ENCODE measurements at regions not wholly inside any gene's neighbourhood (a gene's known extent, or its start where the extent isn't known, plus 50 kb on each side); places are given as distances from the start of the nearest gene placed in this dataset.

DNA sequence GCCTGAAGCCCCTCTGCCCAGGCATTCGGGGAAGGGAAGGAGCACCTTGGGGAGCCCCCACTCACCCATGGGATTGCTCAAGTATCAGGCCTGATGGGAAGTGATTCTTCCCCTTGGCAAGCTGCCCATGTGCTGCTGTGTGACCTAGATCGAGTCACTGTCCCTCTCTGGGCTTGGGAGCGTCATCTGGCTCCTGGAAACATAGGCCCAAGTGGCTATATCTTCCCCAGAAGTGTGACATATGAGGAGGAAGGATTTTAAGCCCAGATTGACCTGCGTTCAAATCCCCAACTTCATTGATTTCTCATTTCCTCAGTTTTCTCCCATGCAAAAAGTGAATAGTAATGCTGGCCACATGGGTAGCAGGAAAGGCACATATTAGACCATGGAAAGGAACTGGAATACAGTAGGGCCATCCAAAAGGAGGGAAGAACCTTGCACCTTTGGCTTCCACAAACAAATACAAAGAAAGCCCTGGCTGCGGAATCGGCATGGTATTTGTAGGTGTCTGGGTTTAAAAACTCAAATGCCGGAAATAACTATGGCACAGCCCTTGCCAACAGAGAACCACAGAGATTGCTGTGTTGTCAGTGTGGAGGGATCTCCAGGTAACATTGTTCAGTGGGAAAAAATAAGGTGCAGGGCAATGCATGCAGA is 169.5 kb upstream of the ZMIZ1 start:
- ATAC-seq (no peak), DNase-seq (no peak)
- POLR2A ChIA-PET = no interaction called here
- H3K4me3 Mint-ChIP-seq = no peak overlapping the region
- CTCF ChIA-PET = interaction anchor here (0.6 to 0.7 kb wide), 2 partner anchors 14 to 164 kb away, joined by 3 read pairs; no protein-coding TSS in a partner anchor
- H3K27ac Mint-ChIP-seq = no peak overlapping the region
- H3K9me3 Mint-ChIP-seq (ENCODE audit: low read depth) = no peaks in the 10 kb centered on the region
- no peaks in the 10 kb centered on the region for H3K36me3 Mint-ChIP-seq (ENCODE audit: low read depth)
- no peaks in the 10 kb centered on the region for H3K4me1 Mint-ChIP-seq
- intact Hi-C loops (cut with DNase I, micrococcal nuclease) = no loop called here
- H3K27me3 Mint-ChIP-seq = no peaks in the 10 kb centered on the region

DNA sequence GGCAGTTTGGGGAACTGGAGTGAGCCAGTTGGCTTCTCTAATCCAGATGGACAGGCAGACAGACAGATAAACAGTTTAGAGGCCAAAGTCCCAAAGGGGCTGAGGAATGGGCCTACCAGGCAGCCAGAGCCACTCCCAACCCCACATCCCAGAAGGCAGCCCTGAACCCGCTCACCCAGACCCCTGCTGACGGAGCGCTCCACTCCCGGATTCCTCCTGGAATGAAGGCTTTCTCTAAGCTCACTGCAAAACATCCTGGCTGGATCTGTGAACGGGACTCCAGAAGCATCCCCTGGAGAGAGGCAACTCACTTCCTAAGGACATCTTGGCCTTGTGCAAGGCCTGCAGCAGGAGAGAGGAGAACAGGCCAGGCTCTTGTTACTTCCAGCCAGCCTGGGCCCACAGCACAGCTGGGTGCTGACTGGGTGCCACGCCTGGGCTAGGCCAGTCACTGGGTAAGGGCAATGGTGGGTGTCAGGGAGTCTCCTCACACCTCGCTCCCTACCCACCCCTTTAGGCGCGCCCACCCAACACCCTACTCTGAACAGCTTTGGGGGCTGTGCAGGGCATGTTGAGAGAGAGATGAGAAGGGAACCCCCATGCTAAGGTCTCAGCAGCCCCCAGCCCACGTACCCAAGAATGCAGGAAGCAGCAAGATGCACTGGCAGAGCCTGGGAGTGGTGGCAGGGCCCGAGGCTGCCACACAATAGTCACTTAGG is 168.6 kb upstream of the ZMIZ1 start:
- H3K9me3 Mint-ChIP-seq (ENCODE audit: low read depth) = no peaks in the 10 kb centered on the region
- H3K36me3 Mint-ChIP-seq (ENCODE audit: low read depth) = no peaks in the 10 kb centered on the region
- intact Hi-C loops (cut with DNase I, micrococcal nuclease) = no loop called here
- no peaks in the 10 kb centered on the region for H3K4me1 Mint-ChIP-seq
- no peaks in the 10 kb centered on the region for H3K27me3 Mint-ChIP-seq
- ATAC-seq (no peak), DNase-seq (no peak)
- H3K27ac Mint-ChIP-seq = no peak overlapping the region
- POLR2A ChIA-PET = no interaction called here
- CTCF ChIA-PET = no interaction called here
- no peak overlapping the region for H3K4me3 Mint-ChIP-seq

DNA sequence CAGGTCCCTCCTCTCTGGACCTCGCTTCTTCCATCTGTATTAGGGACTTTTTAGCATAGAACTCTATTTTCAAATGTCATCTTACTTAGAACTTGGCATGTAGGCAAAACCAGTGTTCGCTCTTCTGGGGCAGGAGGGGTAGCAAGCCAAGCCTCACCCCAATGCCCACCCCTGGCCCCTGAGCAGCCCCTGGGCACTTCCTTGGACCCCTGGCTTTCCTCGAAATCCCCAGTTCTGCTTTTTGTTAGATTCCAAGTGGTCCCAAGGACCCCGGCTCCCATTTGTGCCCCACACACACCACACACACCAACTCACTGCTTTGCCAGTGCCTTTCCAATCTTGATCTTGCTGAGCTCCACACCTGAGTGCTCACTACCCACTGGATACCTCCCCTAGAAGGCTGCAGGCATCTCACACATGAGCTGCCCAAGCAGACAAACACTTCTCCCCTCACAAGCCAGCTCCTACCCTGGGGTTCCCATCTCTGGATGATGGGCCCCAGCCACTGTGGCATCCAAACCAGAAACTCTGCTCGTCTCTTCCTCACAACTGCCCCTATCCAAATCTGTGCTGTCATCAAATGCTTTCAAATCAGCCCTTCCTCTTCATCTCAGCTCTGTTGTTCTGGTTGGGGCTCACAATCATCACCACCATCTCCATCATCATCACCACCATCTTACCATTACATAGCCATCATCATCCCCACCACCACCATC is 167.9 kb upstream of the ZMIZ1 start:
- CTCF ChIA-PET = interaction anchor here (0.5 kb wide), 1 partner anchor 25 kb away, joined by 3 read pairs; no protein-coding TSS in a partner anchor
- no peak overlapping the region for H3K27ac Mint-ChIP-seq
- H3K36me3 Mint-ChIP-seq (ENCODE audit: low read depth) = no peaks in the 10 kb centered on the region
- no peaks in the 10 kb centered on the region for H3K4me1 Mint-ChIP-seq
- intact Hi-C loops (cut with DNase I, micrococcal nuclease) = no loop called here
- no peaks in the 10 kb centered on the region for H3K9me3 Mint-ChIP-seq (ENCODE audit: low read depth)
- POLR2A ChIA-PET = no interaction called here
- ATAC-seq = no peak
- no peaks in the 10 kb centered on the region for H3K27me3 Mint-ChIP-seq
- DNase-seq = no peak
- no peak overlapping the region for H3K4me3 Mint-ChIP-seq

DNA sequence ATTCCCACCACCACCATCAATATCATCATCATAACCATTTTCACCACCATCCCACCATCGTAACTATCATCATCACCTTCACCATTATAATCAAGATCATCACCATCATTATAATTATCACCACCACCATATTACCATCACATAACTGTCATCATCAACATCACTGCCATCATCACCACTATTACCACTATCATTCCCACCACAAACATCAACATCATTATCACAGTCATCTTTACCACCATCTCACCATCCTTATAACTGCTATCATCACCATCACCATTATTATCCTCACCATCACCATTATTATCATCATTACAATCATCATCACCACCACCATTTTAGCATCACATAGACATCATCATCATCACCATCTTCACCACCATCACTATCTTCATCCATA is 167.1 kb upstream of the ZMIZ1 start:
- no peak overlapping the region for H3K27ac Mint-ChIP-seq
- POLR2A ChIA-PET = no interaction called here
- ATAC-seq (no peak), DNase-seq (no peak)
- no peaks in the 10 kb centered on the region for H3K9me3 Mint-ChIP-seq (ENCODE audit: low read depth)
- no peaks in the 10 kb centered on the region for H3K36me3 Mint-ChIP-seq (ENCODE audit: low read depth)
- no peak overlapping the region for H3K4me3 Mint-ChIP-seq
- no peaks in the 10 kb centered on the region for H3K4me1 Mint-ChIP-seq
- CTCF ChIA-PET = no interaction called here
- intact Hi-C loops (cut with DNase I, micrococcal nuclease) = no loop called here
- H3K27me3 Mint-ChIP-seq = no peaks in the 10 kb centered on the region

DNA sequence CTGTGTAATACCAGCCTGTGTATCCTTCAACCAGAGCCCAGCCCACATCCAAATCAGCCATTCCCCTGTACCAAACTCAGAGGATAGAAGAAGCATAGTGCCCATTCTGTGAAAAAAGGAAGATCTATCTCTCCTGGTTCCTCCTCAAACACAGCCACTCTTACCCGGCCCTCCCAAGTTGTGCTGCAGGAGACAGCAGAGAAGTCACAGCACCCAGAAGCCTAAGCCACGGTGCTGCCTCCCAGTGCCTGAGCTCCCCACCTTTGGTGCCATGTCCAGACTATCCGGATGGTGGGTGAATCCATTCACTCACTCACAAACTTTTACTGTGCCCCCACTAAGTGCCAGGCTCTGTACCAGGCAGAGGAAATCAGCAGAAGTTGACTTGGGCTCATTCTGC is 166.0 kb upstream of the ZMIZ1 start:
- intact Hi-C loops (cut with DNase I, micrococcal nuclease) = no loop called here
- H3K4me1 Mint-ChIP-seq = no peaks in the 10 kb centered on the region
- H3K9me3 Mint-ChIP-seq (ENCODE audit: low read depth) = no peaks in the 10 kb centered on the region
- ATAC-seq (no peak), DNase-seq (no peak)
- H3K27me3 Mint-ChIP-seq = no peaks in the 10 kb centered on the region
- no peak overlapping the region for H3K27ac Mint-ChIP-seq
- H3K4me3 Mint-ChIP-seq = no peak overlapping the region
- CTCF ChIA-PET = no interaction called here
- POLR2A ChIA-PET = no interaction called here
- no peaks in the 10 kb centered on the region for H3K36me3 Mint-ChIP-seq (ENCODE audit: low read depth)

DNA sequence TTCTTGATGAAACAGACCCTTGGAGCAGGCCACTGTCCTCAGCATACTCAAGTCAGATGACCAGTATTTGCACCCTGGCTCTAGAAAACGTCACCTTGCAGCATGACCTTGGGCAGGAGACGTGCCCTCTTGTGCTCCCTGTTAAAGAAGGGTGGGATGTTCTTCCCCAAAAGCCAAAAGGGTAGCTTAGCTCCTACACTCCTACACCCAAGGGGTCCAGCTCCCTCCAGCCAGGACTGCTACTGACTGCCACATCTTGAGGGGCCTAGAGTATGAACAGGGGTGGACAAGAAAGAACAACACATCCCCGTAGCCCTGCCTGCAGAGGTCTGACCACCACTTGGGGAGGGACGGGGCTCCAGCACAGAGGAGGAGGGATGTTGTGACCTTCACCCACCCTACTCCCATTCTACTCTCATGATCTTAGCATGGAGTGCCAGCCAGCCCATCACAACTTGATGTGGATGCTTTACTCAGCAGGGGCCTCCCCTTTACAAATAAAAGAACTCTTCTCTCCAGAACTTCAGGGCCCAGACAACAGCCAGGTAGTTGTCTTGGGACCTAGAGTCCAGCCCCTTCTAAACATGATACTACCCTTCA is 165.3 kb upstream of the ZMIZ1 start:
- intact Hi-C loops (cut with DNase I, micrococcal nuclease) = no loop called here
- POLR2A ChIA-PET = no interaction called here
- ATAC-seq (no peak), DNase-seq (no peak)
- no peak overlapping the region for H3K4me3 Mint-ChIP-seq
- no peaks in the 10 kb centered on the region for H3K27me3 Mint-ChIP-seq
- CTCF ChIA-PET = interaction anchor here (0.6 kb wide), 2 partner anchors 11 to 245 kb away, joined by 3 read pairs; no protein-coding TSS in a partner anchor
- H3K4me1 Mint-ChIP-seq = no peaks in the 10 kb centered on the region
- H3K36me3 Mint-ChIP-seq (ENCODE audit: low read depth) = no peaks in the 10 kb centered on the region
- no peak overlapping the region for H3K27ac Mint-ChIP-seq
- no peaks in the 10 kb centered on the region for H3K9me3 Mint-ChIP-seq (ENCODE audit: low read depth)

DNA sequence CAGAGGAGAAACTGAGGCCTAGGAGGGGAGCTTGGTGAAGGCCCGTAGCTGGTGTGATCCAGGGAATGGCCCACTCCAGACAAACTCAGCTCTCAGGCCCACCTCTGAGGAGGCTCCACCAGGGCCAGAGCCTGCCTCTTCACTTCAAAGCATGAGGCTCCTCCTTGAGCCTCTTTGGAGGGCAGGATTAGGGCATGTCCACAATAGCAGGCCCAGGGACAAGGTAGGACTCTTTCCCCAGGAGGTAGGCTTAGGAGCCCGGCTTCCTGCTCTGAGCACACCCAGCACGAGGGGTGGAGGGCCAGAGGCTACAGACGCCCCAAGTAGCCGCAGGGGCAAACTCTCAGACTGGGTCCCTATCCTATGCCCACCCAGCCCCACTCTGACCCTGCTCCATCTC is 164.6 kb upstream of the ZMIZ1 start:
- ChIA-PET POLR2A (no interaction called here), CTCF (interaction anchor here (0.6 kb wide), 1 partner anchor 10 kb away, joined by 3 read pairs; no protein-coding TSS in a partner anchor)
- ATAC-seq (no peak), DNase-seq (no peak)
- no peak overlapping the region for H3K4me3 Mint-ChIP-seq
- no peaks in the 10 kb centered on the region for H3K36me3 Mint-ChIP-seq (ENCODE audit: low read depth)
- intact Hi-C loops (cut with DNase I, micrococcal nuclease) = no loop called here
- no peak overlapping the region for H3K27ac Mint-ChIP-seq
- H3K4me1 Mint-ChIP-seq = no peaks in the 10 kb centered on the region
- H3K9me3 Mint-ChIP-seq (ENCODE audit: low read depth) = no peaks in the 10 kb centered on the region
- H3K27me3 Mint-ChIP-seq = no peaks in the 10 kb centered on the region

DNA sequence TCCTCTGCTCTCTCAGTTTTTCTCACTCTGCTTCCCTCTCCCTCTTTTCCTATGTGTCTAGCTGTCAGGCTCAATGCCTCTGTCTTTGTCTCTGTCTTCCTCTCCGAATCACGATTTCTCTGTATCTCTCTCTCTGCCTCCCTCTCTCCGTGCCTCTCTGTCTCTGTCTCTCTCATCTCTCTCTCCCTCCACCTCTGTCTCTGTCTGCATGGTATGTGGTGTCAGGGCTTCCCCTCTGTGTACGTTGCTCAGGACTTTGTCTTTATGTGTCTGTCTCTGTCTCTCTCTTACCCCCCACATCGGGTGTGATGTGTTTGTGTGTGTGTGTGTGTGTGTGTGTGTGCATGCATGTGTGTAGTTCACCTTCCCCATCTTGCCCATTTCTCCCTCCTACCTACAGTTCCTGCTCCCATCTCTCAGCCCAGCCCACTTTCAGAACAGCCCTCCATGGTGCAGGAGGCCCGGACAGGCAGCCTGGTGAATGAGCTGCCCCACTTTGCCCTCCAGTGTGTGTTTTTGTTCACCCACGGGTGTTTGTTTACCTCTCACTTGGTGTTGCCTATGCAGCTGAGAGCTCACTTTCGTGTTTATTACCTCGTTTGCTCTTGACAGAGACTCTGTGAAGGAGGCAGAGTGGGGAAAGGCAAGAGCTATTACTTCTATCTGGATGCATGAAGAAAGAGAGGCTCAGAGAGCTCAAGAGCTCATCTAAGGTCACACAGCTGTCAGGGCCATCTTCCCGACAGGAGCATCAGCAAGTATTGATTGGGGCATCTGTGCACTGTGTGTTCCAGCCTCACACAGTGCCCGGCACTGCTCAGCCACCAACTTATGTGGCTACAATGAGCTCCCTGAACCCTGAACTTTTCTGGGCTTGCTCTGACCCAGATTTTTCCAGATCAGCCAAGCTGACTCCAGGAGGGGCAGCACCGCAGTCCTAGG is 163.5 kb upstream of the ZMIZ1 start:
- Mint-ChIP-seq H3K4me1 (no peaks in the 10 kb centered on the region), H3K27me3 (no peaks in the 10 kb centered on the region), H3K36me3 (ENCODE audit: low read depth) (no peaks in the 10 kb centered on the region), H3K4me3 (no peak overlapping the region), H3K9me3 (ENCODE audit: low read depth) (no peaks in the 10 kb centered on the region), H3K27ac (no peak overlapping the region)
- POLR2A ChIA-PET = no interaction called here
- CTCF ChIA-PET = interaction anchor here (0.6 kb wide), 1 partner anchor 350 kb away, joined by 6 read pairs; no protein-coding TSS in a partner anchor
- DNase-seq = no peak
- intact Hi-C loops (cut with DNase I, micrococcal nuclease) = no loop called here
- ATAC-seq = no peak

DNA sequence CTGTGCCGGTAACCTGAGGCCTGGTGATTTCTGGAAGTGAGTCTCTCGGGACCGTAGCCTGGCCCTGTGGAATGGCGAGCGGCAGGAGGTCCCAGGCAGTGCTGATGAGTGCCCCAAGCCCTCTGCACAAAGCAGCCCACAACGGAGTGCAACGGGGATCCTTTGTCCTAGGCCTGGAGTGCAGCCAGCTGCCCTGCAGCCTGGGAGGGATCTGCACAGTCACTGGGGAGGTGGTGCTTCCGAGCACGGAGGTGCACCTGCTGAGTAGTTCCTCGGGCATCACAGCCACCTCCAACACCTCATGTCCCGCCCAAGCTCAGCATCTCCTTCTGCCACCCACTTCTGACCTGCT is 162.8 kb upstream of the ZMIZ1 start:
- no peaks in the 10 kb centered on the region for H3K27me3 Mint-ChIP-seq
- ChIA-PET POLR2A (no interaction called here), CTCF (interaction anchor here (0.6 kb wide), 1 partner anchor 350 kb away, joined by 6 read pairs; no protein-coding TSS in a partner anchor)
- H3K9me3 Mint-ChIP-seq (ENCODE audit: low read depth) = no peaks in the 10 kb centered on the region
- H3K4me3 Mint-ChIP-seq = no peak overlapping the region
- intact Hi-C loops (cut with DNase I, micrococcal nuclease) = no loop called here
- no peaks in the 10 kb centered on the region for H3K4me1 Mint-ChIP-seq
- H3K36me3 Mint-ChIP-seq (ENCODE audit: low read depth) = no peaks in the 10 kb centered on the region
- H3K27ac Mint-ChIP-seq = no peak overlapping the region
- DNase-seq = no peak
- no peak for ATAC-seq

DNA sequence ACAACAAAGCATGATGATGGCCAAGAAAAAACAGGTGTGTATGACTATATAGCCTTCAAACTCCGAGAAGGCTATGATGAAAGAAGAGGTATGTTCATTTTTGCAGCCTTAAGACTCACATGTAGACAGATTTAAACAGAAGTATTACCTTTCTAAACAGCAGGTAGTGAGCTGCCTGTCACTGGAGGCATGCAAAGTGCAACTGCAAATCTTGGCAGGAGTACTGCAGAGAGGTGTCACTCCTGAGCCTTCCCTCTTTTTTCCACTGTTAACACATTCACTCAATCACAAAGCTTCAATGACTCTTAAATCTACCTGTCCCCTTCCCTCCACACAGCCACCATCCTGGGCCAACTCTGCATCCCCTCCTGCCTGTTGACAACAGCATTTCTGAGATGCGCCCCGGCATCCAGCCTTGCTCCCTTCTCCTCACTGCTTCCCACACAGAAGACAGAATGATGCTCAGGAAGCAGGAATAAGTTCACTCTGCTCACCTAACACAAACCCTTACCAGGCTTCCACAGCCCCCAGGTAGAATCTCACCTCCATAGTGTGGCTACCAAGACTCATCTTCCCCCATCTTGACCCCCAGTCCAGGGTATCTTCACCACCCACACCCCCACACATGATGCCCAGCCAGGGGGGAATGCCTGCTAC is 161.9 kb upstream of the ZMIZ1 start:
- intact Hi-C loops (cut with DNase I, micrococcal nuclease) = no loop called here
- no peak for DNase-seq
- ChIA-PET CTCF (no interaction called here), POLR2A (no interaction called here)
- Mint-ChIP-seq H3K27me3 (no peaks in the 10 kb centered on the region), H3K4me3 (no peak overlapping the region), H3K27ac (no peak overlapping the region), H3K36me3 (ENCODE audit: low read depth) (no peaks in the 10 kb centered on the region), H3K9me3 (ENCODE audit: low read depth) (no peaks in the 10 kb centered on the region), H3K4me1 (no peaks in the 10 kb centered on the region)
- no peak for ATAC-seq

Measured in activated CD4-positive, alpha-beta T cell treated with anti-CD3 and anti-CD28 coated beads for 36 hours (primary cell).